Left hindlimb (tissue), 1 donor: ENCODE measurements at regions not wholly inside any gene's neighbourhood (a gene's known extent, or its start where the extent isn't known, plus 50 kb on each side); places are given as distances from the start of the nearest gene placed in this dataset.

Experiments used
- DNase-seq: peaks from one replicate; pipeline ENCODE4 v3.0.0-alpha.2; 2018

- no peak for DNase-seq
These were observed 389.1 kb upstream of the KIF2A start for GRCh38 chr5:61916621-61917620.

- no peak for DNase-seq
These were observed 387.4 kb upstream of the KIF2A start for GRCh38 chr5:61918611-61919010.

- DNase-seq, result no peak
These were observed 386.1 kb upstream of the KIF2A start for GRCh38 chr5:61919920-61920319.

- no peak for DNase-seq
These were observed 381.8 kb upstream of the KIF2A start for GRCh38 chr5:61924251-61924650.

- no peak for DNase-seq
These were observed 379.1 kb upstream of the KIF2A start for GRCh38 chr5:61926911-61927310.

- DNase-seq, result no peak
These were observed 374.8 kb upstream of the KIF2A start for GRCh38 chr5:61931236-61931635.

GRCh38 chr5:61933787-61934626 lies 372.0 kb upstream of the KIF2A start:
- DNase-seq, result peak; percentile 53

GRCh38 chr5:61941637-61942036 lies 364.4 kb upstream of the KIF2A start:
- no peak for DNase-seq

- no peak for DNase-seq
These were observed 363.4 kb upstream of the KIF2A start for GRCh38 chr5:61942462-61943049.

GRCh38 chr5:61943713-61944112 lies 362.3 kb upstream of the KIF2A start:
- no peak for DNase-seq

- no peak for DNase-seq
These were observed 357.9 kb upstream of the KIF2A start for GRCh38 chr5:61948151-61948550.

- DNase-seq, result no peak
These were observed 356.8 kb upstream of the KIF2A start for GRCh38 chr5:61949054-61949678.

GRCh38 chr5:61949679-61950435 lies 356.1 kb upstream of the KIF2A start:
- DNase-seq, result no peak

GRCh38 chr5:61951295-61951694 lies 354.7 kb upstream of the KIF2A start:
- DNase-seq, result no peak

GRCh38 chr5:61953913-61954312 lies 352.1 kb upstream of the KIF2A start:
- DNase-seq, result no peak

- no peak for DNase-seq
These were observed 341.8 kb upstream of the KIF2A start for GRCh38 chr5:61964201-61964600.

GRCh38 chr5:61965069-61965468 lies 340.9 kb upstream of the KIF2A start:
- DNase-seq, result no peak

GRCh38 chr5:61965490-61965889 lies 340.5 kb upstream of the KIF2A start:
- DNase-seq, result no peak

- no peak for DNase-seq
These were observed 339.6 kb upstream of the KIF2A start for GRCh38 chr5:61966296-61966955.

GRCh38 chr5:61966997-61967396 lies 339.0 kb upstream of the KIF2A start:
- no peak for DNase-seq

GRCh38 chr5:61967681-61968080 lies 338.3 kb upstream of the KIF2A start:
- no peak for DNase-seq

GRCh38 chr5:61969347-61969746 lies 336.7 kb upstream of the KIF2A start:
- no peak for DNase-seq
